GM12872 (cell line): ENCODE measurements at regions not wholly inside any gene's neighbourhood (a gene's known extent, or its start where the extent isn't known, plus 50 kb on each side); places are given as distances from the start of the nearest gene placed in this dataset.

Experiments used
- TF ChIP-seq, protein P1 (sequence below): IDR thresholded peaks from 3 replicates; pipeline ENCODE4 v1.5.1; 2011; ENCODE audit warnings: low read depth, mild to moderate bottlenecking, low read length, moderate library complexity; ENCODE audit not compliant: insufficient read depth

DNA sequence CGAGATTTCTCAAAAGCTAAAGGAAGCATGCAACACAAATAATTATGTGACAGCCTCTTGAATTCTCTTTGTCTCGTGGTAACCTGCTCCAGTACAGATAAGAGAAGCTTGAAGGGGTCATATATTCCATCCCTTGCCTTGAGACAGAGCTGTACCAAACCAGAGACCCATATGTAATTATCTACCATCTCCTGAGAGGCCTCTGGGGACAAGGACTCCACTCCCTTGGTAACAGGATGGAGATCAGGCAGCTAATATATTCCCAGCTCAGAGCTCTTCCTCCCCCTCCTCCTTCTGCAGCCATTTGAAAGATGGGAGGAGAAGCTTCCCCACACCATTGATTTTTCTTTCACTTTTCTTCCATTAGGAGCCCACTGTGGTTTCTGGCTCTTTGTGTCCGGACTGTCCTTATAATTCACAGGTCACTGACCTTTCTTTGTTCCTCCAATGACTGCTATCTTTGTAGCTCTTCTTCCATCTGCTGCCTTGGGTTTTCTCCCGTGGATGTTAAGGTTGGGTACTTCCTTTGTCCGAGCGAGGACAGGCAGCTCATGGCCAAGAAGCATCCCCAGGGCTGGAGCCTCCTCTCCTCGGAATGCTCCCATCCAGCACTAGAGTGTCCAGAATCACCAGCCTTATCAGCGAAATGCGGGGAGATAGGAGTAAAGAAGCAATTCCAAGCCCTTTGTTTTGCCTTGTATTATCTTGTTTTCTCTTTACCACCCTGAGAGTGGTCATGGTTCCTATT lies 51.4 kb upstream of the CALM2 start:
- TF ChIP-seq, protein P1, sequence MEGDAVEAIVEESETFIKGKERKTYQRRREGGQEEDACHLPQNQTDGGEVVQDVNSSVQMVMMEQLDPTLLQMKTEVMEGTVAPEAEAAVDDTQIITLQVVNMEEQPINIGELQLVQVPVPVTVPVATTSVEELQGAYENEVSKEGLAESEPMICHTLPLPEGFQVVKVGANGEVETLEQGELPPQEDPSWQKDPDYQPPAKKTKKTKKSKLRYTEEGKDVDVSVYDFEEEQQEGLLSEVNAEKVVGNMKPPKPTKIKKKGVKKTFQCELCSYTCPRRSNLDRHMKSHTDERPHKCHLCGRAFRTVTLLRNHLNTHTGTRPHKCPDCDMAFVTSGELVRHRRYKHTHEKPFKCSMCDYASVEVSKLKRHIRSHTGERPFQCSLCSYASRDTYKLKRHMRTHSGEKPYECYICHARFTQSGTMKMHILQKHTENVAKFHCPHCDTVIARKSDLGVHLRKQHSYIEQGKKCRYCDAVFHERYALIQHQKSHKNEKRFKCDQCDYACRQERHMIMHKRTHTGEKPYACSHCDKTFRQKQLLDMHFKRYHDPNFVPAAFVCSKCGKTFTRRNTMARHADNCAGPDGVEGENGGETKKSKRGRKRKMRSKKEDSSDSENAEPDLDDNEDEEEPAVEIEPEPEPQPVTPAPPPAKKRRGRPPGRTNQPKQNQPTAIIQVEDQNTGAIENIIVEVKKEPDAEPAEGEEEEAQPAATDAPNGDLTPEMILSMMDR = no peak

DNA sequence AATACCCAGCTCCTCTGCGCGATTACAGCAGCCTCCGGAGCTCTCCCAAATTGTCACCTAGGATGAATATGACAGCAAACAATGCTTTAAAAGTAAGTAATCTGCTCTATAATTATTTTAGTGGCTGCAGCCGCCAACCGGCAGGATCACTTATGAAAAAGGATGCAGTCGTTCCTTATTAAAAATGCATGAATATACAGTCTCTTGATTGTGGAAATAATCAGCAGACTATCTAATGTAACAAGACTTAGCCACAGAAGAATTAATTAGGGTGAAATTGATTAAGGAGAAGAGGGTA lies 50.6 kb upstream of the CALM2 start:
- TF ChIP-seq, protein P1 = no peak

DNA sequence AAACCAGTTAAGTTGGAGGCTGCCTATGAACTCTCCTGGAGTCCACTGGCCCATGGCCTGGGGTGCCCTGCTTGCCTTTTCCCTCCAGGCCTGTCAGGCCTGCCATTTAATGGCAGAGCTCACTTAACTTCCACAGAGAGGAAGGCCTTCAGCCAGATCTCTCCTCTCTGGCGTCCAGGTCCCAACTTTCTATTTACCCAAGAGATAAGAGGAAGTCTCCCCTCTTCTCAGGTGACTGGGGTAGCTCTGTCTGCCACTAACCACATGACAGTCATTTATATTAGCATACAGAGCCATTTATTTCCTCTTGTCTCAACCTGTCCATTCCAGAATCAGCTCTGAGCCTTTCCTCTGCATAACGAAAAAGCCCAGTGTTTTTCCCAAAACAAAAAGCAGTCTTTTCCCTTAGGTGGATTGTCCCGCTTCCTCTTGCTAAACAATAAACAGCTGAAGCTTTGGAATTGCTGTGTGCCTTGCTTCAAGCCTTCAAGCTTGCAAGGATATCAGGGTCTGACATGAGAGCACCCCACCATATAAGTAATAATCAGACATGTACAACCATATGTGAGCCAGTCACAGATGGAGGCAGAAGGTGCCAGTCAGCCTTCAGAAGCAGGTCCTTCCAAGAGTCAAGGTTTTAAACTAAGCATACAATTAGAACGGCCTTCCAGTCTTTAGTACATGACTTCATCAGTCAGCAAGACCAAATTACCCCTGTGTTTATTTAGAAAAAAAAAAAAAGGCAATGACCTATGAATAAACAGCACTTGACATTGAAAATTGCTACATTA lies 50.0 kb upstream of the CALM2 start:
- TF ChIP-seq, protein P1 = no peak
